HEK293 (cell line): ENCODE measurements at regions not wholly inside any gene's neighbourhood (a gene's known extent, or its start where the extent isn't known, plus 50 kb on each side); places are given as distances from the start of the nearest gene placed in this dataset.

Source experiments
- CTCF ChIA-PET: fragments of 350-600 bp; formaldehyde crosslinking; extraction: SDS; loops from one replicate; lab custom pipeline; 2021; ENCODE audit warnings: antibody characterized with exemption; lab: Yijun Ruan, JAX
- POLR2A ChIA-PET: fragments of 300-600 bp; formaldehyde crosslinking; extraction: SDS; loops from one replicate; lab custom pipeline; 2020; ENCODE audit warnings: antibody characterized with exemption, inconsistent platforms; lab: Yijun Ruan, JAX
- H3K27ac ChIP-seq: fragments of 200-500 bp; sonication (Bioruptor generic); 2 replicates; pipeline ENCODE4 v1.5.1; 2014; ENCODE audit warnings: low read depth, low read length, control low read depth, inconsistent platforms; ENCODE audit errors: extremely low read depth
- H3K36me3 ChIP-seq, 2 experiments: fragments of 200-500 bp in 1 of 2; sonication (Bioruptor generic) in 1 of 2; 1 replicate in 1 of 2; 2 replicates in 1 of 2; pipeline ENCODE4 v1.5.1; 2014 to 2017; ENCODE audit warnings: inconsistent platforms in 2 of 2, low read length in 2 of 2; ENCODE audit not compliant: control insufficient read depth in 2 of 2, insufficient read depth in 1 of 2
- H3K4me1 ChIP-seq: fragments of 200-500 bp; sonication (Bioruptor generic); 2 replicates; pipeline ENCODE4 v1.5.1; 2014; ENCODE audit warnings: mild to moderate bottlenecking, low read length, inconsistent platforms; ENCODE audit not compliant: control insufficient read depth, insufficient read depth
- H3K4me3 ChIP-seq: 2 replicates; pipeline ENCODE4 v1.5.1; 2011; ENCODE audit warnings: low read depth, mild to moderate bottlenecking, control low read depth, low read length, moderate library complexity
- H3K9me3 ChIP-seq: fragments of 200-500 bp; sonication (Bioruptor generic); 2 replicates; pipeline ENCODE4 v1.5.1; 2014; ENCODE audit warnings: low read depth, low read length, inconsistent platforms; ENCODE audit not compliant: control insufficient read depth, insufficient read depth
- HOXA7 ChIP-seq: sonication (generic); formaldehyde crosslinking; IDR thresholded peaks from 2 replicates; pipeline ENCODE4 v1.8.1; 2022; ENCODE audit warnings: missing genetic modification reagents, borderline replicate concordance
- MEIS1 ChIP-seq: sonication (generic); formaldehyde crosslinking; IDR thresholded peaks from 2 replicates; pipeline ENCODE4 v1.8.1; 2022; ENCODE audit warnings: missing genetic modification reagents, mild to moderate bottlenecking, borderline replicate concordance
- PRDM1 ChIP-seq: fragments of 450-650 bp; formaldehyde crosslinking; IDR thresholded peaks from 2 replicates; pipeline ENCODE4; 2016; ENCODE audit warnings: missing biosample characterization, missing genetic modification characterization
- PRDM10 ChIP-seq: fragments of 450-650 bp; formaldehyde crosslinking; IDR thresholded peaks from 2 replicates; pipeline ENCODE4 v1.5.1; 2016; ENCODE audit warnings: missing biosample characterization, missing genetic modification characterization
- REST ChIP-seq: fragments of 450-650 bp; formaldehyde crosslinking; IDR thresholded peaks from 2 replicates; pipeline ENCODE4 v1.5.1; 2016; ENCODE audit warnings: missing biosample characterization, missing genetic modification characterization
- TRIM28 ChIP-seq: IDR thresholded peaks from 2 replicates; pipeline ENCODE4 v1.6.1; 2011; ENCODE audit warnings: low read length, control low read depth, borderline replicate concordance
- TSHZ1 ChIP-seq: fragments of 450-650 bp; formaldehyde crosslinking; IDR thresholded peaks from 2 replicates; pipeline ENCODE4 v1.5.1; 2016; ENCODE audit warnings: missing biosample characterization, missing genetic modification characterization, borderline replicate concordance
- ZBTB7A ChIP-seq: fragments of 450-650 bp; formaldehyde crosslinking; IDR thresholded peaks from 2 replicates; pipeline ENCODE4 v1.5.1; 2016; ENCODE audit warnings: low read depth, missing biosample characterization, missing genetic modification characterization
- ZFHX2 ChIP-seq: fragments of 450-650 bp; formaldehyde crosslinking; conservative IDR thresholded peaks from 2 replicates; pipeline ENCODE4 v1.5.1; 2016; ENCODE audit warnings: missing biosample characterization, missing genetic modification characterization
- ZNF146 ChIP-seq: fragments of 450-650 bp; formaldehyde crosslinking; IDR thresholded peaks from 2 replicates; pipeline ENCODE4 v1.5.1; 2016; ENCODE audit warnings: missing biosample characterization, missing genetic modification characterization
- ZNF148 ChIP-seq: fragments of 450-650 bp; formaldehyde crosslinking; IDR thresholded peaks from 2 replicates; pipeline ENCODE4 v1.5.0; 2017; ENCODE audit warnings: missing biosample characterization, missing genetic modification characterization, borderline replicate concordance
- ZNF169 ChIP-seq: fragments of 450-650 bp; formaldehyde crosslinking; IDR thresholded peaks from 2 replicates; pipeline ENCODE4 v1.5.1; 2016; ENCODE audit warnings: missing biosample characterization, missing genetic modification characterization
- ZNF239 ChIP-seq: fragments of 450-650 bp; formaldehyde crosslinking; IDR thresholded peaks from 2 replicates; pipeline ENCODE4 v1.5.1; 2016; ENCODE audit warnings: missing biosample characterization, missing genetic modification characterization
- ZNF362 ChIP-seq: fragments of 450-650 bp; formaldehyde crosslinking; IDR thresholded peaks from 2 replicates; pipeline ENCODE4 v1.5.1; 2016; ENCODE audit warnings: missing biosample characterization, missing genetic modification characterization
- ZNF560 ChIP-seq: fragments of 450-650 bp; formaldehyde crosslinking; IDR thresholded peaks from 2 replicates; pipeline ENCODE4 v1.5.1; 2017; ENCODE audit warnings: missing biosample characterization, missing genetic modification characterization, borderline replicate concordance
- ZNF626 ChIP-seq: fragments of 450-650 bp; sonication (Bioruptor Pico); formaldehyde crosslinking; IDR thresholded peaks from 2 replicates; pipeline ENCODE4 v1.5.1; 2018; ENCODE audit warnings: missing biosample characterization, missing genetic modification characterization, inconsistent platforms
- ZNF785 ChIP-seq: fragments of 450-650 bp; formaldehyde crosslinking; IDR thresholded peaks from 2 replicates; pipeline ENCODE4 v1.5.1; 2016; ENCODE audit warnings: missing biosample characterization, missing genetic modification characterization
- ZNF837 ChIP-seq: fragments of 450-650 bp; formaldehyde crosslinking; IDR thresholded peaks from 2 replicates; pipeline ENCODE4 v1.5.1; 2016; ENCODE audit warnings: missing biosample characterization, missing genetic modification characterization
- ZSCAN30 ChIP-seq: fragments of 450-650 bp; IDR thresholded peaks from 2 replicates; pipeline ENCODE4 v1.5.1; 2018; ENCODE audit warnings: missing biosample characterization, mild to moderate bottlenecking, missing genetic modification characterization, moderate library complexity

GRCh38 chr6:168183613-168183970 lies 104.6 kb upstream of the FRMD1 start:
- Histone ChIP-seq H3K27ac (no peak overlapping the region), H3K4me3 (no peak overlapping the region), H3K4me1 (no peaks in the 10 kb centered on the region), H3K36me3 (no peaks in the 10 kb centered on the region), H3K9me3 (no peaks in the 10 kb centered on the region)
- ChIA-PET POLR2A (no interaction called here), CTCF (interaction anchor here (1.5 kb wide), 1 partner anchor 16 kb away, joined by 4 read pairs; no protein-coding TSS in a partner anchor)
- TF ChIP-seq ZNF148 (tag by site-specific recombination) = no peak
- TF ChIP-seq MEIS1 = no peak
- no peak for TF ChIP-seq ZNF362 (tag by site-specific recombination)
- TF ChIP-seq REST (tag by site-specific recombination) = no peak
- no peak for TF ChIP-seq ZNF626 (tag by site-specific recombination)
- no peak for TF ChIP-seq ZNF146 (tag by site-specific recombination)
- TF ChIP-seq TRIM28 = no peak
- no peak for TF ChIP-seq PRDM10 (tag by site-specific recombination)

- POLR2A ChIA-PET = no interaction called here
- H3K4me1 ChIP-seq = no peaks in the 10 kb centered on the region
- TF ChIP-seq ZNF785 (tag by site-specific recombination) = no peak
- TF ChIP-seq PRDM1 (tag by site-specific recombination) = no peak
- TF ChIP-seq ZNF837 = no peak
- TF ChIP-seq ZBTB7A (tag by site-specific recombination) = no peak
- TF ChIP-seq TSHZ1 = no peak
- TF ChIP-seq ZNF239 = no peak
- no peak for TF ChIP-seq ZFHX2 (tag by site-specific recombination)
- TF ChIP-seq ZNF169 (tag by site-specific recombination) = no peak
- TF ChIP-seq ZNF560 (tag by site-specific recombination) = no peak
- TF ChIP-seq ZSCAN30 = no peak
- no peak for TF ChIP-seq HOXA7 (CRISPR knock-in tag)
These were observed 104.0 kb upstream of the FRMD1 start for GRCh38 chr6:168182908-168183612.

More at GRCh38 chr6:168182908-168183612, 104.0 kb upstream of the FRMD1 start:
- no peak overlapping the region for H3K27ac ChIP-seq
- H3K4me3 ChIP-seq = no peak overlapping the region
- no peaks in the 10 kb centered on the region for H3K9me3 ChIP-seq
- CTCF ChIA-PET = no interaction called here
- no peaks in the 10 kb centered on the region for H3K36me3 ChIP-seq
